Neural progenitor cell (in vitro differentiated cells): ENCODE measurements at regions not wholly inside any gene's neighbourhood (a gene's known extent, or its start where the extent isn't known, plus 50 kb on each side); places are given as distances from the start of the nearest gene placed in this dataset.

Experiments
- CTCF ChIP-seq: fragments of 200-600 bp; sonication (generic); IDR thresholded peaks from 2 replicates; pipeline ENCODE4 v1.5.1; 2017; ENCODE audit warnings: antibody characterized with exemption, mild to moderate bottlenecking
- EZH2phosphoT487 ChIP-seq: fragments of 200-600 bp; sonication (generic); IDR thresholded peaks from 2 replicates; pipeline ENCODE4 v1.6.1; 2017; ENCODE audit warnings: antibody characterized with exemption

GRCh38 chr2:64814007-64814406 is 160.3 kb upstream of the SERTAD2 start:
- TF ChIP-seq EZH2phosphoT487 (no peak), CTCF (no peak)
